Caco-2 (cell line): ENCODE measurements at regions not wholly inside any gene's neighbourhood (a gene's known extent, or its start where the extent isn't known, plus 50 kb on each side); places are given as distances from the start of the nearest gene placed in this dataset.

Experiments used
- BruUV-seq: library from RNA; stranded (reverse); fragments of 400-500 nt; replicated peaks from 2 replicates; lab custom pipeline; 2021; lab: Mats Ljungman, UMichigan
- CTCF ChIA-PET: fragments of 300-600 bp; sonication (Branson Sonifier 250); formaldehyde crosslinking; loops from one replicate; lab custom pipeline; 2022; ENCODE audit warnings: antibody characterized with exemption; lab: Charles Lee
- POLR2A ChIA-PET: fragments of 300-600 bp; sonication (Branson Sonifier 250); formaldehyde crosslinking; loops from one replicate; lab custom pipeline; 2022; ENCODE audit warnings: antibody characterized with exemption; lab: Charles Lee
- DNase-seq, 2 experiments: peaks; one replicate each; pipeline versions ENCODE4 v3.0.0 to v3.0.0-alpha.2; 2020 to 2022
- H3K27me3 ChIP-seq: replicated peaks from 2 replicates; pipeline ENCODE4 v1.6.0; 2011; ENCODE audit warnings: low read length; ENCODE audit not compliant: control insufficient read depth, insufficient read depth
- H3K36me3 ChIP-seq: 2 replicates; pipeline ENCODE4 v1.5.1; 2011; ENCODE audit warnings: low read length; ENCODE audit not compliant: control insufficient read depth, insufficient read depth
- H3K4me1 ChIP-seq: fragments of 250-450 bp; sonication (Bioruptor Pico); 2 replicates; pipeline ENCODE4 v1.5.1; 2020; ENCODE audit warnings: mild to moderate bottlenecking
- H3K4me3 ChIP-seq: 2 replicates; pipeline ENCODE4 v1.5.1; 2011; ENCODE audit warnings: low read depth, mild to moderate bottlenecking, control low read depth, low read length
- H3K9me3 ChIP-seq: fragments of 250-450 bp; sonication (Bioruptor Pico); 2 replicates; pipeline ENCODE4 v1.5.1; 2020; ENCODE audit warnings: mild to moderate bottlenecking, moderate library complexity
- H3K27ac Mint-ChIP-seq: one replicate; pipeline ENCODE4 v1.8.0; 2022; ENCODE audit warnings: mixed read lengths; ENCODE audit not compliant: unreplicated experiment
- H3K27me3 Mint-ChIP-seq: one replicate; pipeline ENCODE4 v1.8.0; 2022; ENCODE audit warnings: mixed read lengths; ENCODE audit not compliant: insufficient read depth, unreplicated experiment
- H3K36me3 Mint-ChIP-seq: one replicate; pipeline ENCODE4 v1.8.0; 2022; ENCODE audit warnings: mild to moderate bottlenecking, mixed read lengths; ENCODE audit not compliant: insufficient read depth, unreplicated experiment
- H3K4me1 Mint-ChIP-seq: one replicate; pipeline ENCODE4 v1.8.0; 2022; ENCODE audit warnings: low read depth, mixed read lengths; ENCODE audit not compliant: unreplicated experiment
- H3K4me3 Mint-ChIP-seq: one replicate; pipeline ENCODE4 v1.8.0; 2022; ENCODE audit warnings: mild to moderate bottlenecking, moderate library complexity, mixed read lengths; ENCODE audit not compliant: unreplicated experiment
- H3K9me3 Mint-ChIP-seq: one replicate; pipeline ENCODE4 v1.8.0; 2022; ENCODE audit warnings: mixed read lengths; ENCODE audit not compliant: unreplicated experiment
- CTCF ChIP-seq, 2 experiments: fragments of 200-600 bp in 1 of 2; IDR thresholded peaks; 1 replicate in 1 of 2; 2 replicates in 1 of 2; pipeline versions ENCODE4 v1.5.1 to v1.8.0; 2011 to 2022; ENCODE audit warnings: antibody characterized with exemption in 1 of 2, control low read depth in 1 of 2, inconsistent platforms in 1 of 2, low read depth in 1 of 2, low read length in 1 of 2, mild to moderate bottlenecking in 1 of 2, moderate library complexity in 1 of 2; ENCODE audit not compliant: insufficient read depth in 1 of 2, severe bottlenecking in 1 of 2, unreplicated experiment in 1 of 2
- intact Hi-C: fragments of 100-400 bp; cut with micrococcal nuclease; formaldehyde crosslinking; loops from one replicate; pipeline ENCODE4 v1.10.0; 2022; ENCODE audit not compliant: unreplicated experiment

- Mint-ChIP-seq H3K4me1 (peaks cover 19% of the 10 kb centered on the region), H3K27ac (no peak overlapping the region), H3K4me3 (no peak overlapping the region), H3K27me3 (no peaks in the 10 kb centered on the region), H3K9me3 (no peaks in the 10 kb centered on the region), H3K36me3 (no peaks in the 10 kb centered on the region)
- TF ChIP-seq CTCF (IDR thresholded peaks at IDR 0.05; ENCODE audit: insufficient read depth in 1 of 2, low read depth in 1 of 2, low read length in 1 of 2, severe bottlenecking in 1 of 2, unreplicated experiment in 1 of 2), result no peak
- intact Hi-C loops, result no loop called here
- no peaks in the 10 kb centered on the region for H3K27me3 ChIP-seq
- BruUV-seq, result no TSS peak
- ChIA-PET CTCF (no interaction called here), POLR2A (no interaction called here)
- H3K9me3 ChIP-seq, result no peaks in the 10 kb centered on the region
- DNase-seq, result no peak
- peaks cover 26% of the 10 kb centered on the region for H3K4me1 ChIP-seq
- H3K4me3 ChIP-seq, result no peak overlapping the region
- no peaks in the 10 kb centered on the region for H3K36me3 ChIP-seq
Measured at GRCh38 chr1:116458695-116459094, 85.7 kb downstream of the ATP1A1 start.

- Mint-ChIP-seq H3K4me3 (no peak overlapping the region), H3K27ac (no peak overlapping the region), H3K36me3 (no peaks in the 10 kb centered on the region), H3K9me3 (no peaks in the 10 kb centered on the region), H3K27me3 (no peaks in the 10 kb centered on the region), H3K4me1 (peaks cover 9% of the 10 kb centered on the region)
- no peak overlapping the region for H3K4me3 ChIP-seq
- H3K36me3 ChIP-seq, result no peaks in the 10 kb centered on the region
- DNase-seq, result no peak
- no peak for TF ChIP-seq CTCF (IDR thresholded peaks at IDR 0.05; ENCODE audit: insufficient read depth in 1 of 2, low read depth in 1 of 2, low read length in 1 of 2, severe bottlenecking in 1 of 2, unreplicated experiment in 1 of 2)
- intact Hi-C loops, result no loop called here
- H3K4me1 ChIP-seq, result peaks cover 13% of the 10 kb centered on the region; the same call in 1 of the 2 replicates
- ChIA-PET POLR2A (no interaction called here), CTCF (no interaction called here)
- no TSS peak for BruUV-seq
- H3K27me3 ChIP-seq, result no peaks in the 10 kb centered on the region
- H3K9me3 ChIP-seq, result no peaks in the 10 kb centered on the region
Measured at GRCh38 chr1:116460261-116460660, 87.2 kb downstream of the ATP1A1 start.

GRCh38 chr1:116460783-116461376 lies 87.8 kb downstream of the ATP1A1 start:
- H3K27me3 ChIP-seq, result no peaks in the 10 kb centered on the region
- no TSS peak for BruUV-seq
- H3K4me1 ChIP-seq, result peaks cover 17% of the 10 kb centered on the region
- ChIA-PET CTCF (no interaction called here), POLR2A (no interaction called here)
- Mint-ChIP-seq H3K27me3 (no peaks in the 10 kb centered on the region), H3K4me3 (no peak overlapping the region), H3K4me1 (peaks cover 14% of the 10 kb centered on the region), H3K27ac (no peak overlapping the region), H3K9me3 (no peaks in the 10 kb centered on the region), H3K36me3 (no peaks in the 10 kb centered on the region)
- no peak for TF ChIP-seq CTCF (IDR thresholded peaks at IDR 0.05; ENCODE audit: insufficient read depth in 1 of 2, low read depth in 1 of 2, low read length in 1 of 2, severe bottlenecking in 1 of 2, unreplicated experiment in 1 of 2)
- H3K9me3 ChIP-seq, result no peaks in the 10 kb centered on the region
- no peak overlapping the region for H3K4me3 ChIP-seq
- H3K36me3 ChIP-seq, result no peaks in the 10 kb centered on the region
- intact Hi-C loops, result no loop called here
- no peak for DNase-seq
